Smooth muscle cell (in vitro differentiated cells): ENCODE measurements at regions not wholly inside any gene's neighbourhood (a gene's known extent, or its start where the extent isn't known, plus 50 kb on each side); places are given as distances from the start of the nearest gene placed in this dataset.

ENCODE experiments used
- DNase-seq: peaks from one replicate; lab custom pipeline; 2025; ENCODE audit not compliant: unreplicated experiment; lab: John Stamatoyannopoulos, UW
- H2AFZ ChIP-seq: fragments of 200-600 bp; sonication (generic); 2 replicates; pipeline ENCODE4 v1.6.0; 2016; ENCODE audit warnings: antibody characterized with exemption, low read depth, mild to moderate bottlenecking
- H3F3A ChIP-seq: fragments of 200-600 bp; sonication (generic); 2 replicates; pipeline ENCODE4 v1.6.0; 2017; ENCODE audit warnings: antibody characterized with exemption, low read depth
- H3K27ac ChIP-seq: fragments of 200-600 bp; sonication (generic); 2 replicates; pipeline ENCODE4 v1.5.1; 2016; ENCODE audit warnings: low read depth, mild to moderate bottlenecking
- H3K27me3 ChIP-seq: fragments of 200-600 bp; sonication (generic); 2 replicates; pipeline ENCODE4 v1.6.1; 2016; ENCODE audit warnings: low read depth, mild to moderate bottlenecking
- H3K36me3 ChIP-seq: fragments of 200-600 bp; sonication (generic); 2 replicates; pipeline ENCODE4 v1.5.1; 2016; ENCODE audit warnings: low read depth
- H3K4me1 ChIP-seq: fragments of 200-600 bp; sonication (generic); 2 replicates; pipeline ENCODE4 v1.5.1; 2016; ENCODE audit warnings: low read depth
- H3K4me2 ChIP-seq: fragments of 200-600 bp; sonication (generic); 2 replicates; pipeline ENCODE4 v1.6.0; 2016; ENCODE audit warnings: mild to moderate bottlenecking
- H3K4me3 ChIP-seq: fragments of 200-600 bp; sonication (generic); 2 replicates; pipeline ENCODE4 v1.5.1; 2016; ENCODE audit warnings: mild to moderate bottlenecking
- H3K79me2 ChIP-seq: fragments of 200-600 bp; sonication (generic); 2 replicates; pipeline ENCODE4 v1.6.0; 2016; ENCODE audit warnings: low read depth, mild to moderate bottlenecking
- H3K9ac ChIP-seq: fragments of 200-600 bp; sonication (generic); 2 replicates; pipeline ENCODE4 v1.6.0; 2016; ENCODE audit warnings: low read depth
- H3K9me3 ChIP-seq: fragments of 200-600 bp; sonication (generic); replicated peaks from 2 replicates; pipeline ENCODE4 v1.5.1; 2016; ENCODE audit warnings: low read depth
- H4K20me1 ChIP-seq: fragments of 200-600 bp; sonication (generic); 2 replicates; pipeline ENCODE4 v1.6.0; 2016; ENCODE audit warnings: low read depth
- CTCF ChIP-seq: fragments of 200-600 bp; sonication (generic); IDR thresholded peaks from 2 replicates; pipeline ENCODE4 v1.5.1; 2017; ENCODE audit warnings: borderline replicate concordance, mild to moderate bottlenecking, antibody characterized with exemption; ENCODE audit not compliant: insufficient read depth, poor library complexity, severe bottlenecking
- WGBS: methylation state at CpG from one replicate; pipeline ENCODE4 v1.1.7; 2016; ENCODE audit warnings: low lambda C conversion rate; 5-methylcytosine and 5-hydroxymethylcytosine counted together

GRCh38 chr17:72553051-72553755, 432.4 kb downstream of the SOX9 start:
- DNase-seq = no peak
- Histone ChIP-seq H3K9me3 (no peaks in the 10 kb centered on the region), H3K4me2 (no peak overlapping the region), H3K4me3 (no peak overlapping the region), H4K20me1 (peaks cover 80% of the 10 kb centered on the region), H3K27me3 (no peaks in the 10 kb centered on the region), H2AFZ (no peak overlapping the region), H3K9ac (no peak overlapping the region), H3F3A (no peaks in the 10 kb centered on the region), H3K27ac (no peak overlapping the region), H3K4me1 (no peaks in the 10 kb centered on the region), H3K36me3 (no peaks in the 10 kb centered on the region), H3K79me2 (peaks cover 55% of the 10 kb centered on the region)
- no peak for TF ChIP-seq CTCF
- WGBS = 96% methylated on average over 16 of the region's 16 CpGs

- Histone ChIP-seq H4K20me1 (peaks cover 82% of the 10 kb centered on the region), H3K4me1 (no peaks in the 10 kb centered on the region), H3K9me3 (no peaks in the 10 kb centered on the region), H3K9ac (no peak overlapping the region), H3K27ac (no peak overlapping the region), H3K36me3 (no peaks in the 10 kb centered on the region), H2AFZ (no peak overlapping the region), H3K27me3 (no peaks in the 10 kb centered on the region), H3F3A (no peaks in the 10 kb centered on the region), H3K4me2 (no peak overlapping the region), H3K4me3 (no peak overlapping the region), H3K79me2 (peaks cover 49% of the 10 kb centered on the region)
- DNase-seq = no peak
- 87% methylated on average over 5 of the region's 5 CpGs for WGBS
- TF ChIP-seq CTCF = no peak
Observed at GRCh38 chr17:72554508-72554907, 433.7 kb downstream of the SOX9 start.

- no peaks in the 10 kb centered on the region for H3K27me3 ChIP-seq
- no peaks in the 10 kb centered on the region for H3K36me3 ChIP-seq
- no peak overlapping the region for H3K4me3 ChIP-seq
- no peak for DNase-seq
- no peak overlapping the region for H3K9ac ChIP-seq
- no peak for TF ChIP-seq CTCF
- H3K27ac ChIP-seq = no peak overlapping the region
- no peak overlapping the region for H2AFZ ChIP-seq
- no peaks in the 10 kb centered on the region for H3F3A ChIP-seq
- 81% methylated on average over 9 of the region's 9 CpGs for WGBS
- peaks cover 53% of the 10 kb centered on the region for H3K79me2 ChIP-seq
- H3K9me3 ChIP-seq = no peaks in the 10 kb centered on the region
- H4K20me1 ChIP-seq = peaks cover 84% of the 10 kb centered on the region
- no peak overlapping the region for H3K4me2 ChIP-seq
- H3K4me1 ChIP-seq = no peaks in the 10 kb centered on the region
Observed at GRCh38 chr17:72555052-72555451, 434.2 kb downstream of the SOX9 start.
